Caco-2 (cell line): ENCODE measurements at regions not wholly inside any gene's neighbourhood (a gene's known extent, or its start where the extent isn't known, plus 50 kb on each side); places are given as distances from the start of the nearest gene placed in this dataset.

ENCODE experiments used
- BruUV-seq: library from RNA; stranded (reverse); fragments of 400-500 nt; replicated peaks from 2 replicates; lab custom pipeline; 2021; lab: Mats Ljungman, UMichigan
- CTCF ChIA-PET: fragments of 300-600 bp; sonication (Branson Sonifier 250); formaldehyde crosslinking; loops from one replicate; lab custom pipeline; 2022; ENCODE audit warnings: antibody characterized with exemption; lab: Charles Lee
- POLR2A ChIA-PET: fragments of 300-600 bp; sonication (Branson Sonifier 250); formaldehyde crosslinking; loops from one replicate; lab custom pipeline; 2022; ENCODE audit warnings: antibody characterized with exemption; lab: Charles Lee
- DNase-seq, 2 experiments: peaks; one replicate each; pipeline versions ENCODE4 v3.0.0 to v3.0.0-alpha.2; 2020 to 2022
- H3K27me3 ChIP-seq: replicated peaks from 2 replicates; pipeline ENCODE4 v1.6.0; 2011; ENCODE audit warnings: low read length; ENCODE audit not compliant: control insufficient read depth, insufficient read depth
- H3K36me3 ChIP-seq: 2 replicates; pipeline ENCODE4 v1.5.1; 2011; ENCODE audit warnings: low read length; ENCODE audit not compliant: control insufficient read depth, insufficient read depth
- H3K4me1 ChIP-seq: fragments of 250-450 bp; sonication (Bioruptor Pico); 2 replicates; pipeline ENCODE4 v1.5.1; 2020; ENCODE audit warnings: mild to moderate bottlenecking
- H3K4me3 ChIP-seq: 2 replicates; pipeline ENCODE4 v1.5.1; 2011; ENCODE audit warnings: low read depth, mild to moderate bottlenecking, control low read depth, low read length
- H3K9me3 ChIP-seq: fragments of 250-450 bp; sonication (Bioruptor Pico); 2 replicates; pipeline ENCODE4 v1.5.1; 2020; ENCODE audit warnings: mild to moderate bottlenecking, moderate library complexity
- H3K27ac Mint-ChIP-seq: one replicate; pipeline ENCODE4 v1.8.0; 2022; ENCODE audit warnings: mixed read lengths; ENCODE audit not compliant: unreplicated experiment
- H3K27me3 Mint-ChIP-seq: one replicate; pipeline ENCODE4 v1.8.0; 2022; ENCODE audit warnings: mixed read lengths; ENCODE audit not compliant: insufficient read depth, unreplicated experiment
- H3K36me3 Mint-ChIP-seq: one replicate; pipeline ENCODE4 v1.8.0; 2022; ENCODE audit warnings: mild to moderate bottlenecking, mixed read lengths; ENCODE audit not compliant: insufficient read depth, unreplicated experiment
- H3K4me1 Mint-ChIP-seq: one replicate; pipeline ENCODE4 v1.8.0; 2022; ENCODE audit warnings: low read depth, mixed read lengths; ENCODE audit not compliant: unreplicated experiment
- H3K4me3 Mint-ChIP-seq: one replicate; pipeline ENCODE4 v1.8.0; 2022; ENCODE audit warnings: mild to moderate bottlenecking, moderate library complexity, mixed read lengths; ENCODE audit not compliant: unreplicated experiment
- H3K9me3 Mint-ChIP-seq: one replicate; pipeline ENCODE4 v1.8.0; 2022; ENCODE audit warnings: mixed read lengths; ENCODE audit not compliant: unreplicated experiment
- intact Hi-C: fragments of 100-400 bp; cut with micrococcal nuclease; formaldehyde crosslinking; loops from one replicate; pipeline ENCODE4 v1.10.0; 2022; ENCODE audit not compliant: unreplicated experiment
- TF ChIP-seq, protein P1 (sequence below), 2 experiments: fragments of 200-600 bp in 1 of 2; IDR thresholded peaks; 1 replicate in 1 of 2; 2 replicates in 1 of 2; pipeline versions ENCODE4 v1.5.1 to v1.8.0; 2011 to 2022; ENCODE audit warnings: antibody characterized with exemption in 1 of 2, control low read depth in 1 of 2, inconsistent platforms in 1 of 2, low read depth in 1 of 2, low read length in 1 of 2, mild to moderate bottlenecking in 1 of 2, moderate library complexity in 1 of 2; ENCODE audit not compliant: insufficient read depth in 1 of 2, severe bottlenecking in 1 of 2, unreplicated experiment in 1 of 2

DNA sequence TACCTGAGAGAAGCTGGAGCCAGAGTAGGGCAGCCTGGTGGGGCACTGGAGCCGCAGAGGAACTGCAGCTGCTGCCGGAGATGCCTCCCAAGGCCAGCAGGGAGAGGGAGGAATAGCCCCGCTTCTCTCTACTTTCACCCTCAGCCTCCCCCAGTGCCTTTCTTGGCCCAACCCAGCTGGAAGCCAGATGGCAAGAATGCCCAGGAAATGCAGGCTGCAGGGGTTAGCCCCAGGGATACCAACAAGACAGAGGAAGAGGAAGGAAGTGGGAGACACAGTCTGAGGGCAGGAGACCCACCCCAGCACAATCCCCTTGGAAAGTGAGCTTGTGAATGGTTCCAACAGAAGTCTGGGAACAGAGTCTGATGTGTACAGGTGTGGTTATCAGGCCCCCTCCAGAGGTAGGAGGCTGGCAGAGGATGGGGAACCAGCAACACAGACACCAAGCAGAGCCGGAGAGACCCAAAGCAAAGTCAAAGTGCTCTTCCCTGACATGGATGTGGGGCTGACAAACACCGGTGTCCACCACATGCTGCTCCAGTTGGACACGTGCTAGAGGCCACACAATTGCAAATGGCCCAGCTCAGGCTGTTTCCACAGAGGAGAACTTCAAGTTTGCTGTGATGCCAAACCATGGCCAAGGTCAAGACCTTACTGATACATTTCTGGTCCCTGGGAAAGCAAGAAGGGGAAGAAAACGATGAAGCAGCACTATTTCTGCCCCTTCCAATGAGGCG, 418.8 kb upstream of the PROK2 start:
- Histone ChIP-seq H3K4me1 (no peaks in the 10 kb centered on the region), H3K36me3 (no peaks in the 10 kb centered on the region), H3K27me3 (no peaks in the 10 kb centered on the region), H3K4me3 (no peak overlapping the region), H3K9me3 (no peaks in the 10 kb centered on the region)
- H3K4me1 Mint-ChIP-seq, result no peaks in the 10 kb centered on the region
- intact Hi-C loops, result no loop called here
- no TSS peak for BruUV-seq
- no peak for DNase-seq
- POLR2A ChIA-PET, result no interaction called here
- H3K4me3 Mint-ChIP-seq, result no peak overlapping the region
- TF ChIP-seq, protein P1, sequence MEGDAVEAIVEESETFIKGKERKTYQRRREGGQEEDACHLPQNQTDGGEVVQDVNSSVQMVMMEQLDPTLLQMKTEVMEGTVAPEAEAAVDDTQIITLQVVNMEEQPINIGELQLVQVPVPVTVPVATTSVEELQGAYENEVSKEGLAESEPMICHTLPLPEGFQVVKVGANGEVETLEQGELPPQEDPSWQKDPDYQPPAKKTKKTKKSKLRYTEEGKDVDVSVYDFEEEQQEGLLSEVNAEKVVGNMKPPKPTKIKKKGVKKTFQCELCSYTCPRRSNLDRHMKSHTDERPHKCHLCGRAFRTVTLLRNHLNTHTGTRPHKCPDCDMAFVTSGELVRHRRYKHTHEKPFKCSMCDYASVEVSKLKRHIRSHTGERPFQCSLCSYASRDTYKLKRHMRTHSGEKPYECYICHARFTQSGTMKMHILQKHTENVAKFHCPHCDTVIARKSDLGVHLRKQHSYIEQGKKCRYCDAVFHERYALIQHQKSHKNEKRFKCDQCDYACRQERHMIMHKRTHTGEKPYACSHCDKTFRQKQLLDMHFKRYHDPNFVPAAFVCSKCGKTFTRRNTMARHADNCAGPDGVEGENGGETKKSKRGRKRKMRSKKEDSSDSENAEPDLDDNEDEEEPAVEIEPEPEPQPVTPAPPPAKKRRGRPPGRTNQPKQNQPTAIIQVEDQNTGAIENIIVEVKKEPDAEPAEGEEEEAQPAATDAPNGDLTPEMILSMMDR (IDR thresholded peaks at IDR 0.05; ENCODE audit: insufficient read depth in 1 of 2, low read depth in 1 of 2, low read length in 1 of 2, severe bottlenecking in 1 of 2, unreplicated experiment in 1 of 2), result no peak
- H3K36me3 Mint-ChIP-seq, result no peaks in the 10 kb centered on the region
- no peak overlapping the region for H3K27ac Mint-ChIP-seq
- CTCF ChIA-PET, result no interaction called here
- H3K27me3 Mint-ChIP-seq, result peaks cover 9% of the 10 kb centered on the region
- no peaks in the 10 kb centered on the region for H3K9me3 Mint-ChIP-seq

DNA sequence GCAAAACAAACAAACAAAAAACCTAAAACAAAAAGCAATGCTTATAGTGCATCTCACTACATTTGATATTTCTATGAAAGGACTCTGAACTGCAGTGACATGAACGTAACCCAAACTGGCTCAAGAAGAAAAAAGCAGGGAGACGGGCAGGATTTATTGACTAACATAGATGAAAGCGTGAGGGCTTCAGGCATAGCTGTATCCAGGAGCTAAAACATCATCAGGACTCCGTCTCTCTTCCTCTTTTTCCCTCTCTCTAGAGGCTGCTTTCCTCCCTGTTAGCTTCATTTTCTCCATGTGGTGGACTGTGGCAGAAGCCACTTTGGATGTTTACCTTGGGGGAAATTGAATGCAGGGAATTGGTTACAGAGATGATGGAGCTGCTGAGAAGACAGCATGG, 418.2 kb upstream of the PROK2 start:
- intact Hi-C loops, result no loop called here
- no peaks in the 10 kb centered on the region for H3K36me3 Mint-ChIP-seq
- Histone ChIP-seq H3K27me3 (no peaks in the 10 kb centered on the region), H3K4me1 (no peaks in the 10 kb centered on the region), H3K36me3 (no peaks in the 10 kb centered on the region), H3K9me3 (no peaks in the 10 kb centered on the region), H3K4me3 (no peak overlapping the region)
- H3K4me1 Mint-ChIP-seq, result no peaks in the 10 kb centered on the region
- ChIA-PET POLR2A (no interaction called here), CTCF (no interaction called here)
- H3K27ac Mint-ChIP-seq, result no peak overlapping the region
- TF ChIP-seq, protein P1 (IDR thresholded peaks at IDR 0.05; ENCODE audit: insufficient read depth in 1 of 2, low read depth in 1 of 2, low read length in 1 of 2, severe bottlenecking in 1 of 2, unreplicated experiment in 1 of 2), result no peak
- peaks cover 5% of the 10 kb centered on the region for H3K27me3 Mint-ChIP-seq
- no TSS peak for BruUV-seq
- no peaks in the 10 kb centered on the region for H3K9me3 Mint-ChIP-seq
- no peak for DNase-seq
- H3K4me3 Mint-ChIP-seq, result no peak overlapping the region

DNA sequence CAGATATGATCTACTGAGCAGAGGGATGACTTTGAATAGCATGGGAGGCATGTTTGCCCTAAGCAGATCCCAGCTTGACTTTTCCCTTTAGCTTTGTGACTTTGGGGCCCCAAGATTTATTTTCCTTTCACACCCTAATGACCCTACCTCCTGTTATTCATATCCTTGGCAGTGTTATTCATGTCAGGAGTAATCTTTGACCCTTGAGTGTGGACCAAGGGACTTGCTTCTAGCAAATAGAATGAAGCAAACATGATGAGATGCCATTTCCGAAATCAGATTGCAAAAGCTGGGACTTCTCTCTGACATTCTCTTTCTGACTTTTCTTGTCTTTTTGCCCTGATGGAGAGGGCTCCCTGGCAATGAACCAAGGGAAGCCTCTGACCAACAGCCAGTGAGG, 415.4 kb upstream of the PROK2 start:
- Mint-ChIP-seq H3K4me3 (no peak overlapping the region), H3K36me3 (no peaks in the 10 kb centered on the region), H3K27ac (no peak overlapping the region), H3K27me3 (peaks cover 7% of the 10 kb centered on the region), H3K9me3 (no peaks in the 10 kb centered on the region), H3K4me1 (no peaks in the 10 kb centered on the region)
- Histone ChIP-seq H3K36me3 (no peaks in the 10 kb centered on the region), H3K4me3 (no peak overlapping the region), H3K4me1 (no peaks in the 10 kb centered on the region), H3K27me3 (no peaks in the 10 kb centered on the region), H3K9me3 (no peaks in the 10 kb centered on the region)
- intact Hi-C loops, result no loop called here
- TF ChIP-seq, protein P1 (IDR thresholded peaks at IDR 0.05; ENCODE audit: insufficient read depth in 1 of 2, low read depth in 1 of 2, low read length in 1 of 2, severe bottlenecking in 1 of 2, unreplicated experiment in 1 of 2), result no peak
- no peak for DNase-seq
- ChIA-PET POLR2A (no interaction called here), CTCF (interaction anchor here (0.6 kb wide), 1 partner anchor 484 kb away, joined by 5 read pairs; no protein-coding TSS in a partner anchor)
- no TSS peak for BruUV-seq
